ENCODE measurements at regions not wholly inside any gene's neighbourhood (a gene's known extent, or its start where the extent isn't known, plus 50 kb on each side); places are given as distances from the start of the nearest gene placed in this dataset.

GRCh38 chr10:3928569-3928968 is 143.6 kb upstream of the KLF6 start:
- TF ChIP-seq CTCF (IDR thresholded peaks at IDR 0.05 in 4 of 5, conservative IDR thresholded peaks at IDR 0.05 in 1 of 5) (no peak), POLR2A (IDR thresholded peaks at IDR 0.05) (no peak)
